HL-60 (cell line): ENCODE measurements at regions not wholly inside any gene's neighbourhood (a gene's known extent, or its start where the extent isn't known, plus 50 kb on each side); places are given as distances from the start of the nearest gene placed in this dataset.

ENCODE experiments used
- DNase-seq, 2 experiments: peaks; one replicate each; pipeline ENCODE4 v3.0.0-alpha.2; 2010 to 2020; ENCODE audit warnings: low read depth in 1 of 2, low spot score in 1 of 2
- H3K27ac ChIP-seq: fragments of 250-450 bp; sonication (Bioruptor Pico); replicated peaks from 2 replicates; pipeline ENCODE4 v1.5.1; 2020; ENCODE audit warnings: mild to moderate bottlenecking, moderate library complexity
- H3K27me3 ChIP-seq: fragments of 250-450 bp; sonication (Bioruptor Pico); 2 replicates; pipeline ENCODE4 v1.5.1; 2021; ENCODE audit warnings: mild to moderate bottlenecking, moderate library complexity; ENCODE audit not compliant: insufficient read depth, poor library complexity, severe bottlenecking
- H3K4me3 ChIP-seq: replicated peaks from 2 replicates; pipeline ENCODE4 v1.5.1; 2011; ENCODE audit warnings: mild to moderate bottlenecking, control low read depth, low read length; ENCODE audit not compliant: insufficient read depth
- GABPA ChIP-seq: IDR thresholded peaks from 2 replicates; pipeline ENCODE4 v1.6.1; 2012; ENCODE audit warnings: low read depth
- POLR2AphosphoS5 ChIP-seq: IDR thresholded peaks from 2 replicates; pipeline ENCODE4 v1.6.1; 2012; ENCODE audit warnings: low read depth
- SPI1 ChIP-seq: IDR thresholded peaks from 2 replicates; pipeline ENCODE4 v1.6.1; 2012; ENCODE audit warnings: low read depth, mild to moderate bottlenecking, borderline replicate concordance
- TF ChIP-seq, protein P1 (sequence below): IDR thresholded peaks from 2 replicates; pipeline ENCODE4 v1.6.1; 2012; ENCODE audit warnings: low read depth; ENCODE audit not compliant: insufficient replicate concordance
- TF ChIP-seq, protein P2 (sequence below): IDR thresholded peaks from one replicate; pipeline ENCODE4 v1.5.1; 2011; ENCODE audit warnings: low read length, control low read depth, inconsistent platforms; ENCODE audit not compliant: insufficient read depth

DNA sequence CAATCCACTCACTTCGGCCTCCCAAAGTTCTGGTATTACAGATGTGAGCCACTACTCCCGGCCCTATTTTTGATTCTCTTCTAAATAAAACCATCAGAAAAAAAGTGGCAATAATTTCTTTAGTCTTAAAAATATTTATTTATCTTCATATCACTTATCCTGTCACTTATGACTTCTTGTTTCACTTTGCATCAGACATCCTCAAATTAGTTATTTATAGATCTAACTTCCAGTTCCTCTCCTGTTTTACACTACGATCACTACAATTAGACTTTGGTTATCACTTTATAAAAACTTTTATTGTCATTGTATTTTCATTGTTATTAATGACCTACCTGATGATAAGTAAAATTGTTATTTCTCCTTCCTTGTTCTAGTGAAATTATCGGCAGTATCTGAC, 783.4 kb upstream of the BRINP3 start:
- H3K27me3 ChIP-seq, result no peaks in the 10 kb centered on the region
- H3K27ac ChIP-seq, result no peak overlapping the region
- DNase-seq, result no peak
- H3K4me3 ChIP-seq, result no peak overlapping the region
- TF ChIP-seq SPI1, result no peak
- TF ChIP-seq, protein P1, sequence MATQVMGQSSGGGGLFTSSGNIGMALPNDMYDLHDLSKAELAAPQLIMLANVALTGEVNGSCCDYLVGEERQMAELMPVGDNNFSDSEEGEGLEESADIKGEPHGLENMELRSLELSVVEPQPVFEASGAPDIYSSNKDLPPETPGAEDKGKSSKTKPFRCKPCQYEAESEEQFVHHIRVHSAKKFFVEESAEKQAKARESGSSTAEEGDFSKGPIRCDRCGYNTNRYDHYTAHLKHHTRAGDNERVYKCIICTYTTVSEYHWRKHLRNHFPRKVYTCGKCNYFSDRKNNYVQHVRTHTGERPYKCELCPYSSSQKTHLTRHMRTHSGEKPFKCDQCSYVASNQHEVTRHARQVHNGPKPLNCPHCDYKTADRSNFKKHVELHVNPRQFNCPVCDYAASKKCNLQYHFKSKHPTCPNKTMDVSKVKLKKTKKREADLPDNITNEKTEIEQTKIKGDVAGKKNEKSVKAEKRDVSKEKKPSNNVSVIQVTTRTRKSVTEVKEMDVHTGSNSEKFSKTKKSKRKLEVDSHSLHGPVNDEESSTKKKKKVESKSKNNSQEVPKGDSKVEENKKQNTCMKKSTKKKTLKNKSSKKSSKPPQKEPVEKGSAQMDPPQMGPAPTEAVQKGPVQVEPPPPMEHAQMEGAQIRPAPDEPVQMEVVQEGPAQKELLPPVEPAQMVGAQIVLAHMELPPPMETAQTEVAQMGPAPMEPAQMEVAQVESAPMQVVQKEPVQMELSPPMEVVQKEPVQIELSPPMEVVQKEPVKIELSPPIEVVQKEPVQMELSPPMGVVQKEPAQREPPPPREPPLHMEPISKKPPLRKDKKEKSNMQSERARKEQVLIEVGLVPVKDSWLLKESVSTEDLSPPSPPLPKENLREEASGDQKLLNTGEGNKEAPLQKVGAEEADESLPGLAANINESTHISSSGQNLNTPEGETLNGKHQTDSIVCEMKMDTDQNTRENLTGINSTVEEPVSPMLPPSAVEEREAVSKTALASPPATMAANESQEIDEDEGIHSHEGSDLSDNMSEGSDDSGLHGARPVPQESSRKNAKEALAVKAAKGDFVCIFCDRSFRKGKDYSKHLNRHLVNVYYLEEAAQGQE, result no peak
- no peak for TF ChIP-seq GABPA
- TF ChIP-seq, protein P2, sequence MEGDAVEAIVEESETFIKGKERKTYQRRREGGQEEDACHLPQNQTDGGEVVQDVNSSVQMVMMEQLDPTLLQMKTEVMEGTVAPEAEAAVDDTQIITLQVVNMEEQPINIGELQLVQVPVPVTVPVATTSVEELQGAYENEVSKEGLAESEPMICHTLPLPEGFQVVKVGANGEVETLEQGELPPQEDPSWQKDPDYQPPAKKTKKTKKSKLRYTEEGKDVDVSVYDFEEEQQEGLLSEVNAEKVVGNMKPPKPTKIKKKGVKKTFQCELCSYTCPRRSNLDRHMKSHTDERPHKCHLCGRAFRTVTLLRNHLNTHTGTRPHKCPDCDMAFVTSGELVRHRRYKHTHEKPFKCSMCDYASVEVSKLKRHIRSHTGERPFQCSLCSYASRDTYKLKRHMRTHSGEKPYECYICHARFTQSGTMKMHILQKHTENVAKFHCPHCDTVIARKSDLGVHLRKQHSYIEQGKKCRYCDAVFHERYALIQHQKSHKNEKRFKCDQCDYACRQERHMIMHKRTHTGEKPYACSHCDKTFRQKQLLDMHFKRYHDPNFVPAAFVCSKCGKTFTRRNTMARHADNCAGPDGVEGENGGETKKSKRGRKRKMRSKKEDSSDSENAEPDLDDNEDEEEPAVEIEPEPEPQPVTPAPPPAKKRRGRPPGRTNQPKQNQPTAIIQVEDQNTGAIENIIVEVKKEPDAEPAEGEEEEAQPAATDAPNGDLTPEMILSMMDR, result no peak

- no peaks in the 10 kb centered on the region for H3K27me3 ChIP-seq
- TF ChIP-seq POLR2AphosphoS5, result no peak
- no peak for TF ChIP-seq GABPA
- TF ChIP-seq, protein P2, result no peak
- TF ChIP-seq, protein P1, result no peak
- TF ChIP-seq SPI1, result no peak
- no peak overlapping the region for H3K4me3 ChIP-seq
- DNase-seq, result no peak
- H3K27ac ChIP-seq, result no peak overlapping the region
Observed at GRCh38 chr1:191279266-191279800, 801.7 kb upstream of the BRINP3 start.

GRCh38 chr1:191284175-191284574, 806.5 kb upstream of the BRINP3 start:
- no peak overlapping the region for H3K4me3 ChIP-seq
- no peak overlapping the region for H3K27ac ChIP-seq
- DNase-seq, result no peak
- no peaks in the 10 kb centered on the region for H3K27me3 ChIP-seq
- TF ChIP-seq GABPA (no peak), SPI1 (no peak), POLR2AphosphoS5 (no peak)
- TF ChIP-seq, protein P1, result no peak
- TF ChIP-seq, protein P2, result no peak
